IMR-90 (cell line): ENCODE measurements at regions not wholly inside any gene's neighbourhood (a gene's known extent, or its start where the extent isn't known, plus 50 kb on each side); places are given as distances from the start of the nearest gene placed in this dataset.

Source experiments
- ATAC-seq: fragments of 200-7000 bp; cut with Tn5 transposase; 2 replicates; pipeline ENCODE4 v1.9.1; 2020; ENCODE audit warnings: low read depth, mild to moderate bottlenecking, moderate library complexity
- BruUV-seq: library from RNA; stranded (reverse); fragments of 400-500 nt; replicated peaks from 2 replicates; lab custom pipeline; 2021; lab: Mats Ljungman, UMichigan
- CTCF ChIA-PET: fragments of 300-600 bp; formaldehyde crosslinking; extraction: SDS; loops from one replicate; lab custom pipeline; 2021; ENCODE audit warnings: antibody characterized with exemption; lab: Yijun Ruan, JAX
- POLR2A ChIA-PET: fragments of 300-600 bp; sonication (Branson Sonifier 250); formaldehyde crosslinking; loops from one replicate; lab custom pipeline; 2022; ENCODE audit warnings: antibody characterized with exemption; ENCODE audit not compliant: unreplicated experiment; lab: Charles Lee
- DNase-seq: peaks from one replicate; pipeline ENCODE4 v3.0.0; 2013
- H2AFZ ChIP-seq: replicated peaks from 2 replicates; pipeline ENCODE3; 2013; ENCODE audit warnings: low read length, mild to moderate bottlenecking; ENCODE audit not compliant: poor library complexity
- H2AK5ac ChIP-seq: 2 replicates; pipeline ENCODE4 v1.6.1; 2013; ENCODE audit warnings: low read depth, low read length, inconsistent platforms
- H2AK9ac ChIP-seq: replicated peaks from 2 replicates; pipeline ENCODE3; 2013; ENCODE audit warnings: mild to moderate bottlenecking, low read depth, low read length, moderate library complexity; ENCODE audit not compliant: poor library complexity
- H2BK120ac ChIP-seq: 2 replicates; pipeline ENCODE4 v1.6.1; 2013; ENCODE audit warnings: low read depth, low read length, inconsistent platforms
- H2BK15ac ChIP-seq: 3 replicates; pipeline ENCODE4 v1.6.1; 2013; ENCODE audit warnings: low read depth, low read length, inconsistent platforms
- H2BK20ac ChIP-seq: 2 replicates; pipeline ENCODE4 v1.6.1; 2013; ENCODE audit warnings: low read depth, mild to moderate bottlenecking, inconsistent platforms, low read length, moderate library complexity
- H2BK5ac ChIP-seq: 2 replicates; pipeline ENCODE4 v1.6.1; 2013; ENCODE audit warnings: mild to moderate bottlenecking, low read depth, low read length, inconsistent platforms; ENCODE audit not compliant: poor library complexity, severe bottlenecking
- H3K14ac ChIP-seq: replicated peaks from 2 replicates; pipeline ENCODE4 v1.6.1; 2013; ENCODE audit warnings: low read depth, low read length, inconsistent platforms
- H3K18ac ChIP-seq: 2 replicates; pipeline ENCODE4 v1.6.1; 2013; ENCODE audit warnings: low read depth, low read length, control low read depth
- H3K23ac ChIP-seq: 2 replicates; pipeline ENCODE4 v1.6.1; 2013; ENCODE audit warnings: low read depth, low read length, inconsistent platforms
- H3K27ac ChIP-seq: 2 replicates; pipeline ENCODE4 v1.5.1; 2013; ENCODE audit warnings: mild to moderate bottlenecking, control low read depth, low read length; ENCODE audit not compliant: insufficient read depth
- H3K27me3 ChIP-seq: 2 replicates; pipeline ENCODE4 v1.6.1; 2013; ENCODE audit warnings: low read length; ENCODE audit not compliant: control insufficient read depth, insufficient read depth
- H3K36me3 ChIP-seq: 2 replicates; pipeline ENCODE4 v1.6.1; 2013; ENCODE audit warnings: low read length, mixed read lengths; ENCODE audit not compliant: control insufficient read depth, insufficient read depth
- H3K4ac ChIP-seq: 2 replicates; pipeline ENCODE4 v1.6.1; 2013; ENCODE audit warnings: low read depth, low read length, inconsistent platforms
- H3K4me1 ChIP-seq: 2 replicates; pipeline ENCODE4 v1.6.1; 2013; ENCODE audit warnings: low read length, mixed read lengths; ENCODE audit not compliant: control insufficient read depth, insufficient read depth
- H3K4me2 ChIP-seq: 2 replicates; pipeline ENCODE4 v1.6.1; 2013; ENCODE audit warnings: low read depth, mild to moderate bottlenecking, control low read depth, low read length, moderate library complexity
- H3K4me3 ChIP-seq: 2 replicates; pipeline ENCODE4 v1.5.1; 2013; ENCODE audit warnings: low read depth, mild to moderate bottlenecking, control low read depth, low read length, moderate library complexity; ENCODE audit not compliant: insufficient read depth
- H3K56ac ChIP-seq: 2 replicates; pipeline ENCODE4 v1.6.1; 2013; ENCODE audit warnings: low read length, inconsistent platforms; ENCODE audit not compliant: insufficient read depth; ENCODE audit errors: extremely low read depth
- H3K79me1 ChIP-seq, 2 experiments: 2 replicates each; pipeline ENCODE4 v1.6.1; 2013; ENCODE audit warnings: low read length in 2 of 2, inconsistent platforms in 1 of 2, low read depth in 1 of 2
- H3K9ac ChIP-seq: 2 replicates; pipeline ENCODE4 v1.6.1; 2013; ENCODE audit warnings: low read depth, low read length, control low read depth
- H3K9me1 ChIP-seq: 2 replicates; pipeline ENCODE4 v1.6.1; 2013; ENCODE audit warnings: low read length, inconsistent platforms; ENCODE audit not compliant: insufficient read depth
- H3K9me3 ChIP-seq: 2 replicates; pipeline ENCODE4 v1.6.1; 2013; ENCODE audit warnings: low read length; ENCODE audit not compliant: control insufficient read depth, insufficient read depth
- H4K20me1 ChIP-seq: 2 replicates; pipeline ENCODE4 v1.6.1; 2013; ENCODE audit warnings: low read length, inconsistent platforms; ENCODE audit not compliant: insufficient read depth
- H4K5ac ChIP-seq: 2 replicates; pipeline ENCODE4 v1.6.1; 2013; ENCODE audit warnings: mild to moderate bottlenecking, low read depth, low read length, control low read depth
- H4K8ac ChIP-seq, 2 experiments: 2 replicates each; pipeline ENCODE4 v1.6.1; 2013; ENCODE audit warnings: low read depth in 2 of 2, low read length in 2 of 2, control low read depth in 1 of 2, inconsistent platforms in 1 of 2
- H4K91ac ChIP-seq: 2 replicates; pipeline ENCODE4 v1.6.1; 2013; ENCODE audit warnings: low read depth, low read length, inconsistent platforms; ENCODE audit not compliant: insufficient read depth
- BHLHE40 ChIP-seq: fragments of 150-350 bp; IDR thresholded peaks from 2 replicates; pipeline ENCODE4 v1.6.1; 2016; ENCODE audit warnings: mild to moderate bottlenecking, low read depth, low read length
- CEBPB ChIP-seq: IDR thresholded peaks from 2 replicates; pipeline ENCODE4 v1.6.1; 2012; ENCODE audit warnings: low read depth, low read length, improper control_type of control experiment
- CHD1 ChIP-seq: IDR thresholded peaks from 2 replicates; pipeline ENCODE4 v1.6.1; 2012; ENCODE audit warnings: low read depth, low read length, improper control_type of control experiment
- FOS ChIP-seq: fragments of 150-350 bp; IDR thresholded peaks from 2 replicates; pipeline ENCODE4 v1.6.1; 2016; ENCODE audit warnings: low read depth, low read length
- MAFK ChIP-seq: IDR thresholded peaks from 2 replicates; pipeline ENCODE4 v1.6.1; 2012; ENCODE audit warnings: low read depth, low read length, improper control_type of control experiment
- MAZ ChIP-seq: IDR thresholded peaks from 2 replicates; pipeline ENCODE4 v1.6.1; 2012; ENCODE audit warnings: low read depth, mild to moderate bottlenecking, low read length, improper control_type of control experiment, moderate library complexity, borderline replicate concordance
- NFE2L2 ChIP-seq: fragments of 150-350 bp; IDR thresholded peaks from 2 replicates; pipeline ENCODE4 v1.6.1; 2016; ENCODE audit warnings: low read depth, mild to moderate bottlenecking, low read length
- POLR2A ChIP-seq: IDR thresholded peaks from 2 replicates; pipeline ENCODE4 v1.6.1; 2012; ENCODE audit warnings: mild to moderate bottlenecking, low read depth, low read length
- RAD21 ChIP-seq: IDR thresholded peaks from 2 replicates; pipeline ENCODE4 v1.6.1; 2012; ENCODE audit warnings: low read length, improper control_type of control experiment
- RCOR1 ChIP-seq: IDR thresholded peaks from 2 replicates; pipeline ENCODE4 v1.6.1; 2012; ENCODE audit warnings: mild to moderate bottlenecking, low read length, improper control_type of control experiment; ENCODE audit not compliant: insufficient replicate concordance
- RFX5 ChIP-seq: IDR thresholded peaks from 2 replicates; pipeline ENCODE4 v1.8.0; 2012; ENCODE audit warnings: low read depth, mild to moderate bottlenecking, low read length, moderate library complexity
- WGBS, 2 experiments: methylation state at CpG; one replicate each; pipeline versions ENCODE4 v1.1.5 to v1.1.7; 2013; ENCODE audit warnings: missing lambda C conversion rate in 2 of 2; ENCODE audit not compliant: insufficient read length in 1 of 2; ENCODE audit errors: extremely low coverage in 2 of 2; 5-methylcytosine and 5-hydroxymethylcytosine counted together
- dilution Hi-C: fragments of 300-500 bp; cut with HindIII; formaldehyde crosslinking; loops from one replicate; pipeline ENCODE4 v1.14.3; 2018; ENCODE audit warnings: low sequenced_read_pairs; ENCODE audit not compliant: unreplicated experiment
- in situ Hi-C: fragments of 300-500 bp; cut with MboI; formaldehyde crosslinking; loops from 3 replicates; pipeline ENCODE4 v1.14.3; 2019; ENCODE audit warnings: low sequenced_read_pairs, inconsistent platforms, mixed read lengths
- intact Hi-C: fragments of 100-400 bp; cut with micrococcal nuclease; formaldehyde crosslinking; loops from 2 replicates; pipeline ENCODE4 v1.10.0; 2022
- TF ChIP-seq, protein P1 (sequence below): fragments of 150-350 bp; IDR thresholded peaks from 2 replicates; pipeline ENCODE4 v1.6.1; 2017; ENCODE audit warnings: mild to moderate bottlenecking, antibody characterized with exemption, low read length, low read depth
- TF ChIP-seq, protein P2 (sequence below): conservative IDR thresholded peaks from 2 replicates; pipeline ENCODE4 v1.5.1; 2012; ENCODE audit warnings: mild to moderate bottlenecking, low read depth, low read length, improper control_type of control experiment
- TF ChIP-seq, protein P3 (sequence below): fragments of 150-350 bp; IDR thresholded peaks from 2 replicates; pipeline ENCODE4 v1.6.1; 2016; ENCODE audit warnings: low read depth, mild to moderate bottlenecking, low read length, moderate library complexity, borderline replicate concordance

DNA sequence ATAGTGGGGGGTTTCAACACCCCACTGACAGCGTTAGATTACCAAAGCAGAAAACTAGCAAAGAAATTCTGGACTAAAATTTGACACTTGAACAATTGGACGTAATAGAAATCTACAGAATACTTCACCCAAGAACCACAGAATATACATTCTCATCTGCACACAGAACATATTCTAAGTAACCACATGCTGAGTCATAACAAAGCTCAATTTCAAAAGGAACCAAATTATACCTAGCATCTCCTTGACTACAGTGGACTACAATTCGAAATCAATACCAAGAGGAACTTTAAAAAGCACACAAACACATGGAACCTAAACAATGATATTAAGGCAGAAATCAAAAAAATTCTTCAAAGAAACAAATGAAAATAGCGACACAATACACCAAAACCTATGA lies 871.6 kb upstream of the MDGA2 start:
- no peak overlapping the region for H2BK5ac ChIP-seq
- no peaks in the 10 kb centered on the region for H3K9me3 ChIP-seq
- no peak overlapping the region for H2AK9ac ChIP-seq
- no peak overlapping the region for H2AFZ ChIP-seq
- no peak overlapping the region for H3K23ac ChIP-seq
- H3K56ac ChIP-seq = no peak overlapping the region
- no peak overlapping the region for H2BK20ac ChIP-seq
- H3K4me1 ChIP-seq = no peaks in the 10 kb centered on the region
- peak; percentile 11 for DNase-seq
- no peak overlapping the region for H3K14ac ChIP-seq
- no peak overlapping the region for H2BK15ac ChIP-seq
- no peak overlapping the region for H2BK120ac ChIP-seq
- H4K5ac ChIP-seq = no peak overlapping the region
- no TSS peak for BruUV-seq
- no CpG with 5 or more reads among the region's 4 CpGs for WGBS, 2 experiments
- no peak overlapping the region for H3K9ac ChIP-seq
- no peaks in the 10 kb centered on the region for H3K9me1 ChIP-seq
- in situ Hi-C loops (no loop called here), intact Hi-C loops (no loop called here), dilution Hi-C loops (no loop called here)
- H3K36me3 ChIP-seq = no peaks in the 10 kb centered on the region
- H3K4me3 ChIP-seq = no peak overlapping the region
- no peak overlapping the region for H4K8ac ChIP-seq
- CTCF ChIA-PET = no interaction called here
- peak; percentile 27; the same call in 1 of the 2 replicates for ATAC-seq
- no peaks in the 10 kb centered on the region for H3K27me3 ChIP-seq
- no peak overlapping the region for H3K18ac ChIP-seq
- no peaks in the 10 kb centered on the region for H3K79me1 ChIP-seq
- no peak overlapping the region for H2AK5ac ChIP-seq
- H4K91ac ChIP-seq = no peak overlapping the region
- no peak for TF ChIP-seq BHLHE40
- no peak for TF ChIP-seq RCOR1
- no peak for TF ChIP-seq MAFK
- TF ChIP-seq MAZ = no peak
- TF ChIP-seq, protein P1, sequence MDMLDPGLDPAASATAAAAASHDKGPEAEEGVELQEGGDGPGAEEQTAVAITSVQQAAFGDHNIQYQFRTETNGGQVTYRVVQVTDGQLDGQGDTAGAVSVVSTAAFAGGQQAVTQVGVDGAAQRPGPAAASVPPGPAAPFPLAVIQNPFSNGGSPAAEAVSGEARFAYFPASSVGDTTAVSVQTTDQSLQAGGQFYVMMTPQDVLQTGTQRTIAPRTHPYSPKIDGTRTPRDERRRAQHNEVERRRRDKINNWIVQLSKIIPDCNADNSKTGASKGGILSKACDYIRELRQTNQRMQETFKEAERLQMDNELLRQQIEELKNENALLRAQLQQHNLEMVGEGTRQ = no peak
- no peak for TF ChIP-seq RFX5
- TF ChIP-seq CEBPB = no peak
- TF ChIP-seq, protein P2, sequence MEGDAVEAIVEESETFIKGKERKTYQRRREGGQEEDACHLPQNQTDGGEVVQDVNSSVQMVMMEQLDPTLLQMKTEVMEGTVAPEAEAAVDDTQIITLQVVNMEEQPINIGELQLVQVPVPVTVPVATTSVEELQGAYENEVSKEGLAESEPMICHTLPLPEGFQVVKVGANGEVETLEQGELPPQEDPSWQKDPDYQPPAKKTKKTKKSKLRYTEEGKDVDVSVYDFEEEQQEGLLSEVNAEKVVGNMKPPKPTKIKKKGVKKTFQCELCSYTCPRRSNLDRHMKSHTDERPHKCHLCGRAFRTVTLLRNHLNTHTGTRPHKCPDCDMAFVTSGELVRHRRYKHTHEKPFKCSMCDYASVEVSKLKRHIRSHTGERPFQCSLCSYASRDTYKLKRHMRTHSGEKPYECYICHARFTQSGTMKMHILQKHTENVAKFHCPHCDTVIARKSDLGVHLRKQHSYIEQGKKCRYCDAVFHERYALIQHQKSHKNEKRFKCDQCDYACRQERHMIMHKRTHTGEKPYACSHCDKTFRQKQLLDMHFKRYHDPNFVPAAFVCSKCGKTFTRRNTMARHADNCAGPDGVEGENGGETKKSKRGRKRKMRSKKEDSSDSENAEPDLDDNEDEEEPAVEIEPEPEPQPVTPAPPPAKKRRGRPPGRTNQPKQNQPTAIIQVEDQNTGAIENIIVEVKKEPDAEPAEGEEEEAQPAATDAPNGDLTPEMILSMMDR = no peak
- TF ChIP-seq NFE2L2 = no peak
- TF ChIP-seq RAD21 = no peak
- TF ChIP-seq, protein P3, sequence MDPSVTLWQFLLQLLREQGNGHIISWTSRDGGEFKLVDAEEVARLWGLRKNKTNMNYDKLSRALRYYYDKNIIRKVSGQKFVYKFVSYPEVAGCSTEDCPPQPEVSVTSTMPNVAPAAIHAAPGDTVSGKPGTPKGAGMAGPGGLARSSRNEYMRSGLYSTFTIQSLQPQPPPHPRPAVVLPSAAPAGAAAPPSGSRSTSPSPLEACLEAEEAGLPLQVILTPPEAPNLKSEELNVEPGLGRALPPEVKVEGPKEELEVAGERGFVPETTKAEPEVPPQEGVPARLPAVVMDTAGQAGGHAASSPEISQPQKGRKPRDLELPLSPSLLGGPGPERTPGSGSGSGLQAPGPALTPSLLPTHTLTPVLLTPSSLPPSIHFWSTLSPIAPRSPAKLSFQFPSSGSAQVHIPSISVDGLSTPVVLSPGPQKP = no peak
- TF ChIP-seq POLR2A = no peak
- no peak for TF ChIP-seq FOS
- TF ChIP-seq CHD1 = no peak
- no peaks in the 10 kb centered on the region for H4K20me1 ChIP-seq
- no peak overlapping the region for H3K4ac ChIP-seq
- no peak overlapping the region for H3K27ac ChIP-seq
- POLR2A ChIA-PET = no interaction called here
- no peak overlapping the region for H3K4me2 ChIP-seq
